ENCODE measurements at regions not wholly inside any gene's neighbourhood (a gene's known extent, or its start where the extent isn't known, plus 50 kb on each side); places are given as distances from the start of the nearest gene placed in this dataset.

DNA sequence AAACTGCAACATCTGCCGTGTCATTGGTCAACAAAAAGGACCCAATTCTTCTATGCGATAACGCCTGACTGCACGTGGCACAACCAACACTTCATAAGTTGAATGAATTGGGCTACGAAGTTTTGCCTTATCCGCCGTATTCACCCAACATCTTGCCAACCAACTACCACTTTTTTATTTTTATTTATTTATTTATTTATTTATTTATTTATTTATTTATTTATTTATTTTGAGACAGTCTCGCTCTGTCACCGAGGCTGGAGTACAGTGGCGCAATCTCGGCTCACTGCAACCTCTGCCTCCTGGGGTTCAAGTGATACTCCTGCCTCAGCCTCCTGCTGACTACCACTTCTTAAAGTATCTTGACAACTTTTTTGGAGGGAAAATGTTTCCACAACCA, 127.4 kb downstream of the RASSF9 start:
- intact Hi-C loops (cut with DNase I), result no loop called here
- Histone ChIP-seq H3K27ac (no peak overlapping the region), H3K4me3 (no peak overlapping the region), H3K4me1 (no peaks in the 10 kb centered on the region), H3K36me3 (no peaks in the 10 kb centered on the region), H3K27me3 (no peaks in the 10 kb centered on the region), H3K9me3 (no peaks in the 10 kb centered on the region)
- no peak for ATAC-seq
- no peak for DNase-seq
- TF ChIP-seq, protein P1, sequence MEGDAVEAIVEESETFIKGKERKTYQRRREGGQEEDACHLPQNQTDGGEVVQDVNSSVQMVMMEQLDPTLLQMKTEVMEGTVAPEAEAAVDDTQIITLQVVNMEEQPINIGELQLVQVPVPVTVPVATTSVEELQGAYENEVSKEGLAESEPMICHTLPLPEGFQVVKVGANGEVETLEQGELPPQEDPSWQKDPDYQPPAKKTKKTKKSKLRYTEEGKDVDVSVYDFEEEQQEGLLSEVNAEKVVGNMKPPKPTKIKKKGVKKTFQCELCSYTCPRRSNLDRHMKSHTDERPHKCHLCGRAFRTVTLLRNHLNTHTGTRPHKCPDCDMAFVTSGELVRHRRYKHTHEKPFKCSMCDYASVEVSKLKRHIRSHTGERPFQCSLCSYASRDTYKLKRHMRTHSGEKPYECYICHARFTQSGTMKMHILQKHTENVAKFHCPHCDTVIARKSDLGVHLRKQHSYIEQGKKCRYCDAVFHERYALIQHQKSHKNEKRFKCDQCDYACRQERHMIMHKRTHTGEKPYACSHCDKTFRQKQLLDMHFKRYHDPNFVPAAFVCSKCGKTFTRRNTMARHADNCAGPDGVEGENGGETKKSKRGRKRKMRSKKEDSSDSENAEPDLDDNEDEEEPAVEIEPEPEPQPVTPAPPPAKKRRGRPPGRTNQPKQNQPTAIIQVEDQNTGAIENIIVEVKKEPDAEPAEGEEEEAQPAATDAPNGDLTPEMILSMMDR (IDR thresholded peaks at IDR 0.05), result no peak

DNA sequence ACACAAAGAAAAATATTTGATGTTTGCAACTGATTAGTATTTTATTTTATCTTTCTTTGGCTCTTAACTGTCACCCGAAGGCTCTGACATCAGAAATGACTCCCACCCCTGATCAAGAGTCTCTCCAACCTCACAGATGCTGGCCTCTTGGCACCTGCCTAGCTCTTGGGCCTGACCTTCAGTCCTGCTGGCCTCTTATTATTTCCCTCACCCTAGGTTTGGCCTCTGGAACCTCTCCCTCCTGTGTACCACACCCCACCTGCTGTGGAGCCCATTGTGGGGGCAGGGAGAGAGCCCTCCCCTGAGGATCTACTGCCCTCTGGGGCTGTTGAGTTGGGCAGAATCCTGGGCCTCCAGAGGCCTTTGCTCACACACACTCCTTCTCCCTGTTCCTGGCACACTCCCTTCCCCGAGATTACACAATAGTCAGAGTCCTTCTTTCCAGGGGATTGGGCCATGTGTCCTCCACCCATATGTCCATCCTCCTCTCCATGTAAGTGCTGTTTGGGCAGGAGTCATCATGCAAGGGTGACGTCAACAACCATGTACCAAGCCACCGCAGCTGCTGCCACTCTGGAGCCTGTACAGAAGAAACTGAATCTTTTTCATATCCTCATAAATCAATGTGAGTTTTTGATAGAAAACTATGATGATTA, 124.3 kb downstream of the RASSF9 start:
- intact Hi-C loops (cut with DNase I), result no loop called here
- H3K27ac ChIP-seq, result no peak overlapping the region
- peaks cover 0 to 9% of the 10 kb centered on the region in 2 donors for H3K9me3 ChIP-seq
- no peaks in the 10 kb centered on the region for H3K4me1 ChIP-seq
- no peaks in the 10 kb centered on the region for H3K36me3 ChIP-seq
- no peaks in the 10 kb centered on the region for H3K27me3 ChIP-seq
- no peak overlapping the region for H3K4me3 ChIP-seq
- ATAC-seq, result peak; percentile 43
- peak in 1 of 4 donors; percentile 21 for DNase-seq
- TF ChIP-seq, protein P1 (IDR thresholded peaks at IDR 0.05), result no peak

DNA sequence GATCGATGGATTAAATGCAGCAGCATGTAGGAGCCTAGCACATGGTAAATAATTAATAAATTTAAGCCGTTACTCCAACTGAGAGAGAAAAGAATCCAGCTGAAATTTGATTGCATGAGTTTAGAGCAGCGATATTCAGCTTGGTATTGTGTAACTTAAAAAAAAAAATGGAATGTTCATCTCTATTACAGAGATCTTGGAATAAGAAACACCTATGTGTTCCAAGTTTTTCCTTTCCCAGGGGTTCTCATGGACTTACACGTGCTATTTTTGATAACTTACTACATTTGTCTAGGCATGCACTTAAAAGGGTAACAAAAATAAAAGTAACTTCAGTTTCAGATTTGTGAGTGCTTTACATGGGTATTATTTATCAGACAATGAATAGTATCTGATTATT, 122.8 kb downstream of the RASSF9 start:
- TF ChIP-seq, protein P1 (IDR thresholded peaks at IDR 0.05), result no peak
- Histone ChIP-seq H3K27me3 (no peaks in the 10 kb centered on the region), H3K4me3 (no peak overlapping the region), H3K27ac (no peak overlapping the region), H3K36me3 (no peaks in the 10 kb centered on the region), H3K9me3 (peaks cover 0 to 16% of the 10 kb centered on the region in 2 donors), H3K4me1 (no peaks in the 10 kb centered on the region)
- intact Hi-C loops (cut with DNase I), result no loop called here
- ATAC-seq, result no peak
- DNase-seq, result peak in 2 of 4 donors; percentile 36 to 55

DNA sequence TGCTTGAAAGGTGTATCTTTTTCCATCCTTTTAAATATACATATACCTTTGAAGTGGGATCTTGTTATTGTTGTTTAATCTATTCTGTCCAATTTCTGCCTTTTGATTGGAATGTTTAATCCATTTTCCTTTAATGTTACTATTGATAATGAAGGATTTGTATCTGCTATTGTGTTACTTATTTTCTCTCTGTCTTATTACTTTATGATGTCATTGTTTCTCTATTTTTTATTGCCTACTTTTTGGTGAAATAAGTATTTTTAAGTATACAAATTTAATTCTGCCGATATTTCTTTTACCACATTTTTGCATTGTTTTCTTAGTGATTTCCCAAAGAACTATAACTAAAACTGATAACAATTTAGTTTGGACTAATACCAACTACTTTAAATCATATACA, 121.8 kb downstream of the RASSF9 start:
- Histone ChIP-seq H3K27me3 (no peaks in the 10 kb centered on the region), H3K9me3 (peaks cover 0 to 16% of the 10 kb centered on the region in 2 donors), H3K4me1 (no peaks in the 10 kb centered on the region), H3K36me3 (no peaks in the 10 kb centered on the region), H3K27ac (no peak overlapping the region), H3K4me3 (no peak overlapping the region)
- intact Hi-C loops (cut with DNase I), result no loop called here
- TF ChIP-seq, protein P1 (IDR thresholded peaks at IDR 0.05), result no peak
- ATAC-seq (no peak), DNase-seq (no peak)

DNA sequence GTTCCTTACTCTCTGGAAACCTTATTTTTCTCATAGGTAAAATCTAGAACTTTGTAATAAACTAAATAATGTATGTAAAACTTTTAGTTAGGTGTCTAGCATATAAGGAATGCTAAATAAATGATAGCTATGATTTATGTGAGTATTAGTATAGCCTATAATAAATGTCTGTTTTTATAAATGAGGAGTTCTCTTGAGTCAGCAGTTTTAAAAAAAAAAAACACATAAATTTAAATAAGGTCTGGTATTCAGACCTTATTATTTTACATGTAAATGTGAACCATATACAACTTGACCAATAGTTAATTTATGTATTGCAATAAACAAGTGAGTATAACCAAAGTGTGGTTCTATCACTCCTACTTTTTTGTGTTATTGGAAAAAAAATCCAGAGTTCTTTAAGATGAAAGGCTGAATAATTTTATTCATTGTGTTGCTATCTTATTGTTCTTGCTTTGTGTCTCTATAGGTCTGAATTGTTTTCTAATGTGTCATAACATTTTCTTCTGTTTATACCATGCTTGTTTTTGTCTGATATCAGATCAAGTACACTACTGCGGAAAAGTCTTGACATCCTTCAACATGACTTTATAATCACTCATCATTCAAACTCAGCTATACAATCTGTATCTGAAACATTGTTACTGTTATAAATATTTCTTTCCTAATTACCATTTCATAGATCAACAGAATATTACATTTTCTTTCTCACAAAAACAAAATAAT, 115.7 kb downstream of the RASSF9 start:
- intact Hi-C loops (cut with DNase I), result no loop called here
- Histone ChIP-seq H3K4me3 (no peak overlapping the region), H3K27me3 (no peaks in the 10 kb centered on the region), H3K4me1 (no peaks in the 10 kb centered on the region), H3K36me3 (no peaks in the 10 kb centered on the region), H3K27ac (no peak overlapping the region), H3K9me3 (peaks cover 0 to 11% of the 10 kb centered on the region in 2 donors)
- TF ChIP-seq, protein P1 (IDR thresholded peaks at IDR 0.05), result no peak
- DNase-seq (no peak), ATAC-seq (no peak)
